RWPE2 (cell line): ENCODE measurements at regions not wholly inside any gene's neighbourhood (a gene's known extent, or its start where the extent isn't known, plus 50 kb on each side); places are given as distances from the start of the nearest gene placed in this dataset.

Experiments
- ATAC-seq: fragments of 200-7000 bp; cut with Tn5 transposase; 3 replicates; pipeline ENCODE4 v1.9.1; 2021; ENCODE audit warnings: low read depth
- DNase-seq: peaks from one replicate; pipeline ENCODE4 v3.0.0-alpha.2; 2020; ENCODE audit warnings: low spot score
- H3K27ac ChIP-seq: fragments of 450-650 bp; 2 replicates; pipeline ENCODE4 v1.5.1; 2017; ENCODE audit warnings: mild to moderate bottlenecking; ENCODE audit not compliant: poor library complexity, severe bottlenecking
- H3K27me3 ChIP-seq: fragments of 250-450 bp; sonication (Bioruptor Pico); 2 replicates; pipeline ENCODE4 v1.5.1; 2021; ENCODE audit warnings: mild to moderate bottlenecking, moderate library complexity; ENCODE audit not compliant: insufficient read depth, poor library complexity, severe bottlenecking
- H3K36me3 ChIP-seq: fragments of 250-450 bp; sonication (Bioruptor Pico); 2 replicates; pipeline ENCODE4 v1.5.1; 2020; ENCODE audit warnings: low read depth, mild to moderate bottlenecking, moderate library complexity
- H3K4me1 ChIP-seq: fragments of 250-450 bp; sonication (Bioruptor Pico); 2 replicates; pipeline ENCODE4 v1.5.1; 2021; ENCODE audit warnings: mild to moderate bottlenecking, moderate library complexity; ENCODE audit not compliant: insufficient read depth, poor library complexity, severe bottlenecking
- H3K4me3 ChIP-seq: fragments of 250-450 bp; sonication (Bioruptor Pico); 2 replicates; pipeline ENCODE4 v1.5.1; 2021; ENCODE audit warnings: mild to moderate bottlenecking, moderate library complexity; ENCODE audit not compliant: severe bottlenecking
- H3K9me3 ChIP-seq: fragments of 250-450 bp; sonication (Bioruptor Pico); 2 replicates; pipeline ENCODE4 v1.5.1; 2021; ENCODE audit warnings: mild to moderate bottlenecking, moderate library complexity; ENCODE audit not compliant: severe bottlenecking
- TF ChIP-seq, protein P1 (sequence below): fragments of 450-650 bp; IDR thresholded peaks from one replicate; pipeline ENCODE4 v1.5.1; 2017; ENCODE audit warnings: mild to moderate bottlenecking, moderate library complexity; ENCODE audit not compliant: poor library complexity, severe bottlenecking

DNA sequence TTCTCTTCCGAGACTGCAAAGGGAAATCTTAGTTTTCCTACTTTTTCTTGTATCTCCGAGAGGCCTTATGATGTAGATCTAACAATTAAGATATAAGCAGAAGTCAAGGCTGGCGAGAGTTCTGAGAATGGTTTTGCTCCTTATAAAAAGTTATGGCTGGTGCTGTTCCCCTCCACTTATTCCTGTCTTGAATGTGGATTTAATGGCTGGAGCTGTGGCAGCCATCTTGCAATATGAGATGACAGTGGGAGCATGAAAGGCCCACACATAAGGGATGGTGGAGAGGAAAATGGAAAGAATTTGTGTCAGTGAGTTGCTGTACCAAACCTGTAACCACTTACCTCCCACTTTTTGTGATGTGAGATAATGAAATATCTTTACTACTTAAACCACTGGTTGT lies 124.6 kb upstream of the SLC22A23 start:
- no peaks in the 10 kb centered on the region for H3K36me3 ChIP-seq
- ATAC-seq (no peak), DNase-seq (no peak)
- no peaks in the 10 kb centered on the region for H3K27me3 ChIP-seq
- peaks cover 17% of the 10 kb centered on the region for H3K4me1 ChIP-seq
- H3K27ac ChIP-seq, result no peak overlapping the region
- no peak overlapping the region for H3K4me3 ChIP-seq
- H3K9me3 ChIP-seq, result no peaks in the 10 kb centered on the region
- TF ChIP-seq, protein P1, sequence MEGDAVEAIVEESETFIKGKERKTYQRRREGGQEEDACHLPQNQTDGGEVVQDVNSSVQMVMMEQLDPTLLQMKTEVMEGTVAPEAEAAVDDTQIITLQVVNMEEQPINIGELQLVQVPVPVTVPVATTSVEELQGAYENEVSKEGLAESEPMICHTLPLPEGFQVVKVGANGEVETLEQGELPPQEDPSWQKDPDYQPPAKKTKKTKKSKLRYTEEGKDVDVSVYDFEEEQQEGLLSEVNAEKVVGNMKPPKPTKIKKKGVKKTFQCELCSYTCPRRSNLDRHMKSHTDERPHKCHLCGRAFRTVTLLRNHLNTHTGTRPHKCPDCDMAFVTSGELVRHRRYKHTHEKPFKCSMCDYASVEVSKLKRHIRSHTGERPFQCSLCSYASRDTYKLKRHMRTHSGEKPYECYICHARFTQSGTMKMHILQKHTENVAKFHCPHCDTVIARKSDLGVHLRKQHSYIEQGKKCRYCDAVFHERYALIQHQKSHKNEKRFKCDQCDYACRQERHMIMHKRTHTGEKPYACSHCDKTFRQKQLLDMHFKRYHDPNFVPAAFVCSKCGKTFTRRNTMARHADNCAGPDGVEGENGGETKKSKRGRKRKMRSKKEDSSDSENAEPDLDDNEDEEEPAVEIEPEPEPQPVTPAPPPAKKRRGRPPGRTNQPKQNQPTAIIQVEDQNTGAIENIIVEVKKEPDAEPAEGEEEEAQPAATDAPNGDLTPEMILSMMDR, result no peak

DNA sequence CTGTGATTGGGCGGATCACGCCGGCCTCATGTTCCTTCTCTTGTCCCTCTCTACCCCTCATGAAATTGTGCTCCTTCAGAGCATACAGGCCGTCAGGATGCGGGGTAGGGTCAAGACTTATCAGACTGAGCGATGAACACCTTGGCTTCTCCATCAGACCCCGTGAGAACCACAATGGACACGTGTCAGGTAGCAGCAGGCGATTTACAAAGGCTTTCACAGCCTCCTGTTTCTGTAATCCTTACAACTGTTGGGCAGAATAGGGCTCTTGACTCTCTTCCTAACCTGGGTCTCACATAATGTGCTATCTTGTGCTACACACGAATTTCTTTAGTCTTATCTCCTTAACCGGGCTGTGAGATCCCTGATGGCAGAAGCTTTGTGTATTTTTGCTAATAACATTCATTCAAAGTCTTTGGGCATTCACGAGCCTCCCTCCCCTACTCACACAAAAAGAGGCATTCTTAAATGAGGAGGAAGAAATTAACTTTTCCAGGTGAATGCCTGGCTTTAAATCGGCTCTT lies 122.9 kb upstream of the SLC22A23 start:
- ATAC-seq (no peak), DNase-seq (no peak)
- no peaks in the 10 kb centered on the region for H3K36me3 ChIP-seq
- H3K27me3 ChIP-seq, result no peaks in the 10 kb centered on the region
- H3K9me3 ChIP-seq, result no peaks in the 10 kb centered on the region
- H3K27ac ChIP-seq, result no peak overlapping the region
- H3K4me1 ChIP-seq, result peaks cover 5% of the 10 kb centered on the region
- no peak overlapping the region for H3K4me3 ChIP-seq
- TF ChIP-seq, protein P1, result no peak

DNA sequence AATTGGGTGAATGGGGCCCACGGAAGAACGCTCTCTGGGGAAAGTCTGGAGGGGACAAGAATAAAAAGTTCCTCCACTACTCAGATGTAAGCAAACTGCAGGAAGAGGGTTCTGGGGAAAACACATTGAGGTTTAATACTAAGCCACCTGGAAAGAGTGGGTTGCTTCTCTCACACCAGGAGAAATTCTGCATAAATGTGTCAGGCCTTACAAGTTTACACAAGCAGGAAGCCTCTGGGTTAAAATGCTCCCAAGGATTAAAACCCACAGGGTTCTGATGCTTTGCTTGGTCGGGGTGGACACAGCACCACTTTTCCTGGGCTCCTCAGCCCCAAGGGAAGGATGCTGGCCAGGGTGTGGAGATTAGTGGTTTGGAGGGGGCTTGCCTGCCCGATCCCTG lies 122.1 kb upstream of the SLC22A23 start:
- H3K9me3 ChIP-seq, result no peaks in the 10 kb centered on the region
- H3K4me3 ChIP-seq, result no peak overlapping the region
- no peaks in the 10 kb centered on the region for H3K36me3 ChIP-seq
- TF ChIP-seq, protein P1, result no peak
- no peaks in the 10 kb centered on the region for H3K27me3 ChIP-seq
- no peaks in the 10 kb centered on the region for H3K4me1 ChIP-seq
- H3K27ac ChIP-seq, result no peak overlapping the region
- no peak for DNase-seq
- no peak for ATAC-seq

DNA sequence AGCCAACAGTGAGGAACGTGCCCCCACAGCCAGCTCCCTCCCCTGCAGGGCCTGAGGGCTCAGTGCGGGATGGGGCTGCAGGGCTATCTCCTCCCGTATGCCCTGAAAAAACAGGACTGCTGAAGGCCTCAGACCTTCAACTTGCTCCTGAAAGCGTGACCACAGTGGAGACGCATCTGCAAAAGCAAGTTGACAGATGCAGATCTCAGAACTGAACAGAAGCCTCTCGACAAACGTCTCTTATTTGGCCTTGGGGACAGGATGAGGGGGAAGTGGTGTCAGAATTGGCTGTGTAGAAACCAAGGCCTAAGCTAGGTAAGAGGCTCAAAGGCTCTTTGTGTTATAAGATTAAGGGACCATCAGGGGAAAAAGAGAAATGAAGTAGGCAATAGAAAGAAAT lies 120.7 kb upstream of the SLC22A23 start:
- Histone ChIP-seq H3K4me1 (no peaks in the 10 kb centered on the region), H3K4me3 (no peak overlapping the region), H3K9me3 (no peaks in the 10 kb centered on the region), H3K27me3 (no peaks in the 10 kb centered on the region), H3K36me3 (no peaks in the 10 kb centered on the region), H3K27ac (no peak overlapping the region)
- ATAC-seq, result no peak
- no peak for DNase-seq
- TF ChIP-seq, protein P1, result no peak

DNA sequence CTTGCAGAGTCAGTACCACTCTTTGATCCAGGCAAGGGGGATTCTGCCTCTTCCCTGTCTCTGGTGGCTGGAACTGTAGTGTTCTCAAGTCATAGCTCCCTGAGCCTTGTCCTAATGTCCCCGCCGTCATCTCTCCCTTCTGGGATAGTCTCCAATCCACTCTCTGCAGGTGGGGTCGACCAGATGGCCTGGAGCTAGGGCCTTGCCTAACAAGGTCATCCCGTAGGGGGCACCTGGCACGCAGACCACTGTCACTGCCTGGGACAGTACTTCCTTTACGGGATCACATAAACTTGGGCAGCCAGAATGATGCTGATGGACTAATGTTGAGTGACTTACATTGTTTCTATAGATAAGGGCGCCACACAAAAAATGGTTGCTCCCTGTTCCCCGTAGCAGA lies 118.9 kb upstream of the SLC22A23 start:
- Histone ChIP-seq H3K27me3 (no peaks in the 10 kb centered on the region), H3K9me3 (no peaks in the 10 kb centered on the region), H3K27ac (no peak overlapping the region), H3K4me1 (no peaks in the 10 kb centered on the region), H3K36me3 (no peaks in the 10 kb centered on the region), H3K4me3 (no peak overlapping the region)
- no peak for ATAC-seq
- no peak for DNase-seq
- TF ChIP-seq, protein P1, result no peak
